Testis (tissue), 2 donors: ENCODE measurements at regions not wholly inside any gene's neighbourhood (a gene's known extent, or its start where the extent isn't known, plus 50 kb on each side); places are given as distances from the start of the nearest gene placed in this dataset.

Experiments
- DNase-seq: peaks from one replicate; pipeline ENCODE4 v3.0.0-alpha.2; 2019
- H3K27ac ChIP-seq, 2 donors: fragments of 200-600 bp; sonication (generic); one replicate each; pipeline ENCODE4 v1.5.1; 2019
- H3K27me3 ChIP-seq: fragments of 200-600 bp; sonication (generic); one replicate; pipeline ENCODE4 v1.5.1; 2019
- H3K36me3 ChIP-seq: fragments of 200-600 bp; sonication (generic); one replicate; pipeline ENCODE4 v1.5.1; 2017; ENCODE audit warnings: low read depth; ENCODE audit errors: missing control alignments
- H3K4me1 ChIP-seq: fragments of 200-600 bp; sonication (generic); one replicate; pipeline ENCODE4 v1.5.1; 2019
- H3K4me3 ChIP-seq, 2 donors: fragments of 200-600 bp; sonication (generic); one replicate each; pipeline ENCODE4 v1.5.1; 2017 to 2019
- H3K9me3 ChIP-seq: fragments of 200-600 bp; sonication (generic); one replicate; pipeline ENCODE4 v1.5.1; 2017
- CTCF ChIP-seq, 3 experiments: fragments of 450-650 bp in 2 of 3; fragments of 200-600 bp in 1 of 3; sonication (generic) in 1 of 3; IDR thresholded peaks; one replicate each; pipeline ENCODE4 v1.5.1; 2016 to 2019; ENCODE audit warnings: antibody characterized with exemption in 3 of 3, mild to moderate bottlenecking in 2 of 3, moderate library complexity in 1 of 3
- POLR2A ChIP-seq: fragments of 450-650 bp; IDR thresholded peaks from one replicate; pipeline ENCODE4 v1.6.1; 2017; ENCODE audit warnings: antibody characterized with exemption, mild to moderate bottlenecking, moderate library complexity
- WGBS, 2 donors: methylation state at CpG; one replicate each; pipeline ENCODE4 v1.1.5; 2018; 5-methylcytosine and 5-hydroxymethylcytosine counted together
- intact Hi-C: fragments of 100-400 bp; cut with DNase I; formaldehyde crosslinking; loops from one replicate; pipeline ENCODE4 v1.15.1; 2023; ENCODE audit warnings: low total_unique reads

GRCh38 chr1:65512383-65512782, 91.9 kb downstream of the LEPR start:
- no peaks in the 10 kb centered on the region for H3K9me3 ChIP-seq
- 69 to 77% methylated on average over 4 of the region's 4 CpGs for whole genome bisulfite sequencing, 2 donors
- H3K36me3 ChIP-seq: no peaks in the 10 kb centered on the region
- H3K4me1 ChIP-seq: no peaks in the 10 kb centered on the region
- intact Hi-C loops: no loop called here
- TF ChIP-seq POLR2A: no peak
- no peak for TF ChIP-seq CTCF (IDR thresholded peaks at IDR 0.05)
- no peak overlapping the region for H3K27ac ChIP-seq
- DNase-seq: no peak
- H3K27me3 ChIP-seq: no peaks in the 10 kb centered on the region
- no peak overlapping the region for H3K4me3 ChIP-seq

GRCh38 chr1:65512967-65513780, 92.7 kb downstream of the LEPR start:
- DNase-seq: no peak

GRCh38 chr1:65514041-65514440, 93.6 kb downstream of the LEPR start:
- intact Hi-C loops: no loop called here
- Histone ChIP-seq H3K4me3 (no peak overlapping the region), H3K27me3 (no peaks in the 10 kb centered on the region), H3K4me1 (no peaks in the 10 kb centered on the region), H3K27ac (no peak overlapping the region), H3K36me3 (no peaks in the 10 kb centered on the region), H3K9me3 (no peaks in the 10 kb centered on the region)
- no peak for TF ChIP-seq CTCF (IDR thresholded peaks at IDR 0.05)
- TF ChIP-seq POLR2A: no peak
- 66 to 77% methylated on average over 2 of the region's 2 CpGs for WGBS, 2 donors
- DNase-seq: no peak

More at GRCh38 chr1:65512967-65513780, 92.7 kb downstream of the LEPR start:
- Histone ChIP-seq H3K9me3 (no peaks in the 10 kb centered on the region), H3K4me1 (no peaks in the 10 kb centered on the region), H3K27me3 (no peaks in the 10 kb centered on the region), H3K27ac (no peak overlapping the region), H3K36me3 (no peaks in the 10 kb centered on the region), H3K4me3 (no peak overlapping the region)
- WGBS, 2 donors: 79 to 82% methylated on average over 1 of the region's 1 CpG
- intact Hi-C loops: no loop called here
- no peak for TF ChIP-seq CTCF (IDR thresholded peaks at IDR 0.05)
- no peak for TF ChIP-seq POLR2A

GRCh38 chr1:65524931-65525265, 104.4 kb downstream of the LEPR start:
- no peaks in the 10 kb centered on the region for H3K27me3 ChIP-seq
- no peak overlapping the region for H3K27ac ChIP-seq
- WGBS, 2 donors: 11 to 14% methylated on average over 5 of the region's 5 CpGs
- H3K9me3 ChIP-seq: no peaks in the 10 kb centered on the region
- H3K4me1 ChIP-seq: peaks cover 8% of the 10 kb centered on the region
- H3K36me3 ChIP-seq: no peaks in the 10 kb centered on the region
- intact Hi-C loops: no loop called here
- no peak for TF ChIP-seq CTCF (IDR thresholded peaks at IDR 0.05)
- no peak for TF ChIP-seq POLR2A
- peak; percentile 35 for DNase-seq
- H3K4me3 ChIP-seq: peak overlapping the region; percentile 62 to 74
